ENCODE measurements at regions not wholly inside any gene's neighbourhood (a gene's known extent, or its start where the extent isn't known, plus 50 kb on each side); places are given as distances from the start of the nearest gene placed in this dataset.
"Not testable (repeated sequence)": the region's sequence is repeated elsewhere in the genome, so short reads cannot be mapped to it uniquely, and the experiment has no call there.

DNA sequence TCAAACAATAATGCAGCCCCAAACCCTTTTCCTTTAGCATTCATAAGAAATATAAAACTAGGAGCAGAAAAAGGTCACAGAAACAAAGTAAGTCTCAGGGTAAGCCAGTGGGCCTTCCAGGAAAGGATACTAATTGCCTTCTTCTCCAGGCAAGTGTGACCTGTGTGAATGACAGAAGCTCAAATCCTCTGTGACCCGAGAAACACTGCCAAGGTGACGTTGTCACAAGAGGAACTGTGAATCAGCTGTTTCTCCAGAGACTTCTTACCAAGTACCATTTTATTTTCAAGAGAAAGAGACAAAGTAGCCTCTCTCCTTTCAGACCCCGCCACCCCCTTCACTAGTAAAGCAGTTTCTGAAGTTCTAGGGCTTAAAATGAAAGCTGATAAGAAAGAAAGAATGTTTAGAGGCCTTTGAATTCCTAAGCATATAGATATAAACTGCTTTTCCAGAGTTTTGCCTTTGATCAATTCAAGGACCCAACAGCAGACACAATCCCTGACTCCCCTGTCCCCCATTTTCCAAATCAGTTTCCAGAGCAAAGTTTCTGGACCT lies 155.6 kb downstream of the NUF2 start:
- DNase-seq: no peak

DNA sequence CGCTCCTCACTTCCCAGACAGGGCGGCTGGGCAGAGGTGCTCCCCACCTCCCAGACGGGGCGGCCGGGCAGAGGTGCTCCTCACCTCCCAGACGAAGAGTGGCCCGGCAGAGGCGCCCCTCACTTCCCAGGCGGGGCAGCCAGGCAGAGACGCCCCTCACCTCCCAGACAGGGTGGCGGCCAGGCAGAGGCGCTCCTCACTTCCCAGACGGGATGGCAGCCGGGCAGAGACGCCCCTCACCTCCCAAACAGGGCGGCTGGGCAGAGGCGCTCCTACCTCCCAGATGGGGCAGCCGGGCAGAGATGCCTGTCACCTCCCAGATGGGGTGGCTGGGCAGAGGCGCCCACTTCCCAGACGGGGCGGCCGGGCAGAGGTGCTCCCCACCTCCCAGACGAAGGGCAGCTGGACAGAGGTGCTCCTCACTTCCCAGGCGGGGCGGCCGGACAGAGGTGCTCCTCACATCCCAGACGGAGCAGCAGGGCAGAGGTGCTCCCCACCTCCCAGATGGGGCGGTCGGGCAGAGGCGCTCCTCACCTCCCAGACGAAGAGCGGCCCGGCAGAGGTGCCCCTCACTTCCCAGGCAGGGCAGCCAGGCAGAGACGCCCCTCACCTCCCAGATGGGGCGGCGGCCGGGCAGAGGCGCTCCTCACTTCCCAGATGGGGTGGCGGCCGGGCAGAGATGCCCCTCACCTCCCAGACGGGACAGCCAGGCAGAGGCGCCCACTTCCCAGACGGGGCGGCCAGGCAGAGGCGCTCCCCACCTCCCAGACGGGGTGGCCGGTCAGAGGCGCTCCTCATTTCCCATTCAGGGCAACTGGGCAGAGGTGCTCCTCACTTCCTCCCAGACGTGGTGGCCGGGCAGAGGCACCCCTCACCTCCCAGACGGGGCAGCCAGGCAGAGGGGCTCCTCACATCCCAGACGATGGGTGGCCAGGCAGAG lies 176.9 kb downstream of the NUF2 start:
- DNase-seq: not testable (repeated sequence)

DNA sequence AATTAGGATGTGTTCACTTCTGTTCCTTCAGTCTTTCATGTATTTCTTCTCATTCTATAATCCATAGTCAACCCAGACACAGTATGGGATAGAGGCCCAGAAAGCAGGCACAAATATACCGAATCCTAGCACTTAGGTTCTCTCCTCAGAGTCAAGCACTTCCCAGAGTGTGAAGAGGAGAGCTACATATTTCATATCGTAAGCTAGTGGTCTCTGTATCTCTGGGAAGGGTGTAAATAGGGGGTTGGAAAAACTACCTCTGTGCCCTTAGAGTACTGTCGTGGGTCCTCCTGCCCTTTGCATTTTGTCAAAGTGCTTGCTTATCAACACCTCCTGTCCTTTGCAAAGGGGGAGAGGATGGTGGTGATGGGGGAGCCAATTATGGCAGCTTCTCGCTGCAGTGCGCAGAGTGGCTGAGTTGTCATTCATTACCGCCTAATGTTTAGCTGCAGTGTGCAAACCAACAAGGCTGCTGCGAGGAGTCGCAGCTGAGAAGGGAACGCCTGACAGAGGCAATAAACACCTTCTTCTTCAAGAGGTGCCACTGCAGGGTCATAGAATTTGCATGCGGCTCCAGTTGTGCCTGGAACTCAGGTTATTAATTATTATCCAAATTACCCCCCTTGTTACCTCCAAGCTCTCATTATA lies 182.7 kb downstream of the NUF2 start:
- peak; percentile 54 for DNase-seq

DNA sequence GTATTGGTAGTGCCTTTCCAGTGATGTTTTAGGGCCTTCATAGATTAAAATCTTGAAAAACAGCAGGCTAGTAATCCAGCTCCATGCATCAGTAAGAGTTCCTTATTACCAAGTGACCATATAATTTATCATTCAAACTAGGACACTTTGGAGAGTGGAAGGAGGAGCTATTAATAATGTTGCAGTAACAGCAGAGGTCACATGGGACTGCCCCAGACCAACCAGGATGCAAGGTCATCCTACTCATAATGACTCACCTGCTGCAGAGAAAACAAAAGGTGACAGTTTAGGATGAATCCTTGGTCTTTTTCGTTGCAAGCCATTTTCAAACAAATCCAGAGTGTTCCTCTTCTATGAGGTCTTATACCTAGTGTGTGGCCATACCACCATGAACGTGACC lies 187.4 kb downstream of the NUF2 start:
- DNase-seq: no peak

DNA sequence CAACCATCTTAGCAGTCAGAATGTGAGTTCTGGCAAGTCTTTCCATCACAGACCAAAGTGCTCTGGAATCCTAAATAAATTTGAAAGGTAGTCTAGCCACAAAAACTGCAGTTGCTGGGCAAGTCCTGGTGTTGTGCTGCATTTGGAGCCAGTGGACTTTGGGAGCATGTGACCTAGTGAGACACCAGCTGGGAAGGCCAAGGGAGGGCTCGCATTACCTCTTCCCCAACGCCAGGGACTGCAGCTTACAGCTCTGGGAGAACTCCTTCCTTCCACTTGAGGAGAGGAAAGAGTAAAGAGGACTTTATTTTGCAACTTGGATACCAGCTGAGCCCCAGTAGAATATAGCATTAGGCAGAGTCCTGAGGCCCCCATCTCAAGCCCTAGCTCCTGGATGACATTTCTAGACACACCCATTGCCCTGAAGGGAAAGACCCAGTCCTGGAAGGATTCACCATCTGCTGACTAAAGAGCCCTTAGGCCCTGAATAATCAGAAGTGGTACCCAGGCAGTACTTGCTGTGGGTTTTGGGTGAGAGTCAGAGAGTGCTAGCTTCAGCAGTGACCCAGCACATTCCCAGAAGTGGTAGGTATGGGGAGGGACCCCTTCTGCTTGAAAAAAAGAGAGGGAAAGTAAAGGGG lies 190.7 kb downstream of the NUF2 start:
- no peak for DNase-seq

DNA sequence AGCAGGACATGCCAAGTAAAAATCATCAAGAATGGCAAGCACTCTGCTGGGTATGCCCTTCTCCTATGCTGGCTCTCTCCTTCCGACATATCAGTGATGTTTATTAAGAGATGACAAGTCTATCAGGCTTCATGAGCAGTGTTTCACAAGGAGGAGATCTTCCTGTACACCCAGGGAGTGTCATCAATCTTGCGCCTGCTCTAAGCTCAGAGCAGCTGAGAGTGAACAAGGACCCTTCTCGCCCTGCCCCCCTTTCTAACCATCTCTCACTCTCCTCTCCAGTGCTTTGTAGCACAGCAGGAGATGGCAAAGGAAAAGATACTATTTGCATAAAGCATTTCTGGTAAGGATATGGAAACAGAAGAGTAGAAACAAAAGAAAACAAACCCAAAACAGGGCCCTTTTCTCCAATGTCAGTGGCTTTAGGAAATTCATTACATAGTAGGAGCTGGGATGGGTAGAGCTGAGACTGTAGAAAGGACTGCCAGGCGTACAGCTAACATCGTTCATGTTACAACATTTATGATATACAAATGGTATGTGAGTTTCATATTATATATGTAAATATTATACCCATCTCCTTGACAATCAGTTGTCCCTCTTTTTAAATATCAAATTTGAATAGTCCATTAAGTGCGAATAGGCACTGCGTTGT lies 201.7 kb downstream of the NUF2 start:
- no peak for DNase-seq

DNA sequence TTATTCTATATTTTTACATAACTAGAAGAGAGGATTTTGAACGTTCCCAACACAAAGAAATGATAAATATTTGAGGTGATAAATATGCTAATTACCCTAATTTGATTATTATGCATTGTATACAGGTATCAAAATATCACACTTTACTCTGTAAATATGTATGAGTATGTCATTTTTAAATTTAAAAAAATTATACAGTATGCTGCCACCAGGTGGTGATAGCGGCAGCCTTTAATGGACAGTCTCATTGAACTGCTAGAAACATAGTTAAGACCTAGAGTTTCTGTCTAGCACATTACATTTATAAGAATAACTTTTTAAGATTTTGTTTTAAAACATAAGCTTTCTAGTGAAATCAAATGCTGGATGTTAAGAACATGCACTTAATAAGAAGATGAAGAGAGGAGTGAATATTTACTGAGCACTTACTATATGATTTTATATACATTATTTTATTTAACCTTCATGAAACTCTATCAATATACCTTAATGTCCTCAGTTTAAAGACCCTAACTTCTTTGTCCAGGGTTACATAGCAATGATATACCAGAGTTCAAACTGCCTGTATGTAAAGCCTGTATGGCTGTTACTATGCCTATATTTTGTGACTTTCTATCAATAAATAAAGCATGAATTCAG lies 207.1 kb downstream of the NUF2 start:
- peak; percentile 32 for DNase-seq

DNA sequence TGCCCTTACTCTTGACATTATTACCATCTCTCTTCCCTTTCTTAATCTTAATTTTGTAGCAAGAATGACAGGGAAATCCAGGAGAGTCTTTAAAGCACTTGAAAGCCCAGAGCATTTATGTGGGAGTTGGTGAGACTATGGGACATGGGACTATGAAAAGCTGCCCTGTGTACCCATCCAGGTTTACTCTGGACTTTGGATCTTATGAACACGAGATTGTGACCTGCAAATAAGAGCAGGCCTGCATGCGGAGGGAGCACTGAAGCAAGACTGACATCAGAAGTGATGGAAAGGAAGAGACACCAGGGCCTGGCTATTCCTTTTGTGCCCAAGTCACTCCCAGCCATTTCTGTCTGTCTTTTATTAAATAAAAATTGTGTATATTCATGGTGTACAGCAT lies 209.6 kb downstream of the NUF2 start:
- no peak for DNase-seq

DNA sequence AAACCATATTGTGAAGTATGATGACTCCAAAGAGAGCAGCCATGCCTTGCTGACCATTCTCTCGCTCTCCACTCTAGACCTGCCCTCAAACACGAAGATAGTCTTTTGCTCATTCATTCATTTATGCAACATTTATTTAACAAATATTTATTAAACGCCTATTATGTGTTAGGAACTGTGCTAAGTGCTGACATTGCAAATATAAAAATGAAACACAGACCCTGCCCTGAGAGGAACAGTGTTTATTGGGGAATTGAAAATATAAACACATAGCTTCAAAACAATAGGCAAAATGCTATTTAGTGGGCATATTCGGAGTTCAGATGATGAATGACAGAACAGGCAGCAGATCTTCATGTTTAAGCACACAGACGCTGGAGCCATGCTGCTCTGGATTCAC lies 213.6 kb downstream of the NUF2 start:
- no peak for DNase-seq

DNA sequence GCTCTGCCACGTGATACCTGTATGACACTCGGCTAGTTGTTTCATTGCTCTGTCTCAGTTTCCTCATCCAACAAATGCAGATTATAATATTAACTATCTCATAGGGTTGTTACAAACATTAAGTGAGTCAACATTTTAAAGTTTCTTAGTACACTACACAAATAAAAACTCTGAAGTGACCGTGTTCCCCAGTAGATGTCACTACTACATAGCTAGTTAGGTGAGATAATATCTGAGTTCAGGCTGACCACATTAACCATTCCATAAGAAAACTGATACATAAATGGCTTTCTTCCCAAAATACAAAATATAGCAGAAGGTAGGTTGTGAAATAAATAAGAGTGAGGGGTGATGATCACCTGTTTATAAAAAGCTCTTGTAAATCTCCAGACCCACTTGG lies 214.1 kb downstream of the NUF2 start:
- peak; percentile 55 for DNase-seq

DNA sequence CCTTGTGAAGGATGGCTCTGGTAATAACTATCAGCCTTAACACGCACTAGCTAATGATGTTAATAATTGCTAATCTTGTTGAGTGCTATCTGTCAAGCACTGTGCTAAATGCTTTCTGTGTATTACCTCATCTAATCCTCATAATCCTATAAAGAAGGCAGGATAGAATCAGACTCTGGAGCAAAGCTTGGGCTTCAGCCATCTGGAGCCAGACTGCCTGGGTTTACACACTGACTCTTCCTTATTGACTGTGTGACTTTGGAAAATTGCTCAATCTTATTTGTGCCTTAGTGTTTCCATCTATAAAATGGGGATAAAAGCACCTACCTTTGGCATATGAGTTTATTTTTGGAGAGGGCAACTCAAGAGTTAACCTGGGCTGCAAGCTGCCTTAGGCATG lies 216.1 kb downstream of the NUF2 start:
- no peak for DNase-seq

DNA sequence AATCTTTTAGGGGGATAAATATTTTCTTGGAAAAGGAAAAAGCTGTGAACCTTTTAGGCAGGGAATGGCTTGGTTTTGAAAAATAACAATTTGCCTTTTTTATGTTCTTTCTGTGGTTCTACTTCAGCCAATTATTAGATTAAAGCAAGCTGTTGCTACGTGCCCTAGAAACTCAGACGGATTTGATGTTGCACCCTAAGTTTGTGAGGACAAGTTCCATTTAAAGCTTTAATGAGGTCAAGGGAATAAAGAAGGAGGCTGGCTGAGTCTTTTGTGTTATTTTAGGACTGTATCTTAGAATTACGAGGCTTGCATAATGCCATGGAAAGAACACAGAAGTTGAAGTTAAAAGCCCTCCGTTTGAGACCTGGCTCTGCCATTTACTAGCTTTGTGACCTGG lies 216.9 kb downstream of the NUF2 start:
- DNase-seq: peak; percentile 29

DNA sequence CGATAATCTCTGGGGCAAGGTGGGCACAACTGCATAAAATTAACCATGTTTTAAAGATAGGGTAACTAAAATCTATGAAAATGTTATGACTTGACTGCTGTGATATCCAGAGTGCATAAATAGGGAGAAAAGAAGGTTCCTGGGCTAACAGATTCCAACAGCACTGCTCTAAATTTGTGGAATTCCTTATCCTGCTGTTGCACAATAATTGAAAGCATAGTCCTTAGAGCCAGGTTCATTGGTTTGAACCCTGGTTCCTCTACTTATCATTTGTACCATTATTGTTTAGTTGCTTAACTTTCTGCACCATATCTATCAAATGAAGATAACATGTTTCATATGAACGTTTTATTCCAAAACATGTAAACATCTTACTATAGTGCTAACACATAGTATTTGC lies 219.0 kb downstream of the NUF2 start:
- DNase-seq: no peak

DNA sequence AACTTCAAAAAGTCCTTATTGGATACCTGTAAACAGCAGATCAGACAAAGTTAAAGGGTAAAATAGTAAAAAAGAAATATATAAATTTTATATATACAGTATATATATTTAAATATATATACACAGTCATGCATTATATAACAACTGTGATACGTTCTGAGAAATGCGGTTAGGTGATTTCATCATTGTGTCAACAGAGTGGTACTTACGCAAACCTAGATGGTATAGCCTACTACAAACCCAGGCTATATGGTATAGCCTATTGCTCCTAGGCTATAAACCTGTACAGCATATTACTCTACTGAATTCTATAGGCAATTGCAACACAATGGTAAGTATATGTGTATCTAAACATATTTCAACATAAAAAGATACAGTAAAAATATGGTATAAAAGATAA lies 222.7 kb downstream of the NUF2 start:
- DNase-seq: no peak

DNA sequence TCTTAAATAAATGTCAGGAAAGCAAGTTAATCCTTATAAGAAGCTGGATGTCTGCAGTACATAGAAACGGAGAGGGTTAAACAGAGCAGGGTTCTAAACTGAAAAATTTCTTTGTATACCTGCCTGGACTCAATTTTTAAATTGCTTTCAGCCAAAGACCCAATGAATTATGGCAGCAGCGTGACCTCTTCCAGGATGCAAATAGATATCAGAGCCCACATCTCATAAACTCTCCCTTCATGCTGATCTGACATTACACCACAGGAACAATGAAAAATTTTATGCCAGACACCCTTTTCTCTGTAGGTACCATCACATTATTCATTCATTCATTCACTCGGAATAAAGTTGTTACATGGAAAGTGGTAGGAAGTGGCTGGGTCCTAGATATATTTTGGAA lies 236.4 kb downstream of the NUF2 start:
- no peak for DNase-seq

DNA sequence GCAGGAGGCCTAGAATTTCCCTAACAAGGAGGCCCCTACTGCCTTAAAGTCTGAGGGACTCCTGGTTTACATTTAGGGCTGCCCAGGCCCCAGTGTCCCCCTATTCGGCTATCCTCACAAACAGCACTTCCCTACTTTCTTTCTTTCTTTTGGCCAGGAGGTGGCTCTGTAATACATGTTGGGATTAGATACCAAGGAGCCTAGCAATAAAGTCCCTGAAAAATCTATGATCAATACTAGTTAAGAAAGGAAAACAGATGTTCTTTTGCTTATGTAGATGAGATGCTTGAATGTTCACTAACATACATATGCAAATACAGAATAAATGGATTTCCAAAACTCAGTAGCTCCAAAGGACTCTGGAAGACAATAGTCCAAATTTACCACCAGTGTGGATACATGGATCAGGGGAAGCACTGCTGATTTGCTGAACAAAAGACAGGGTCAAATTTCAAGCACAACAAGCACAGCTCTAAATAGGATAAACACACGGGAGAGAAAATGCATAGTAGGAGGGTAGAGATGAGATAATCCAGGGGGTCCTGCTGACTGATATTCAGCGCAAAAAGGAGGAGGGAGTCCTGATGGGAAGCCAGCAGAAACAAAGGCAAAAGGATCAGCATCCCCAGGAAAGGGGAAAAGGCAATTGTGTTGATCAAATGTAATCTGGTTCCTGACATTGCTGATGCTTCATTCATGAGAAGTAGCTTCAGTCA lies 240.0 kb downstream of the NUF2 start:
- DNase-seq: peak; percentile 24

DNA sequence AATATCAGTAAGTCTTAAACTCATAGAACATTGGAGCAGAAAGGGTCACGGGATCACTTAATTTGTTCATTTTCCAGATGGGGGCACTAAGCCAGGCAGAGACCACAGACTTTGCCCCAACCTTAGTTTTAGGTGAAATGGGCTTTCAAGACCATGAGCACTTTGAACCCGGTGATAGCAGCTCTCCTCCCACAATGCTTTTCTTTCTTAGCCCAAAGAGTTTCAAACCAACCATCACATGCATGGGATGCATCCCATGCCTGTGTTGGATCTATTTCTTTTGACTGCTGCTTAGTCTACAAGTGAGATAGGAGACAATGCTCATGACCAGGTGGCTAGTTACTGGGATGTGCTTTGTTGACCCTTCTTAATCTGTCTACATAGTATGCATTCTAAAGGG lies 240.6 kb downstream of the NUF2 start:
- no peak for DNase-seq

DNA sequence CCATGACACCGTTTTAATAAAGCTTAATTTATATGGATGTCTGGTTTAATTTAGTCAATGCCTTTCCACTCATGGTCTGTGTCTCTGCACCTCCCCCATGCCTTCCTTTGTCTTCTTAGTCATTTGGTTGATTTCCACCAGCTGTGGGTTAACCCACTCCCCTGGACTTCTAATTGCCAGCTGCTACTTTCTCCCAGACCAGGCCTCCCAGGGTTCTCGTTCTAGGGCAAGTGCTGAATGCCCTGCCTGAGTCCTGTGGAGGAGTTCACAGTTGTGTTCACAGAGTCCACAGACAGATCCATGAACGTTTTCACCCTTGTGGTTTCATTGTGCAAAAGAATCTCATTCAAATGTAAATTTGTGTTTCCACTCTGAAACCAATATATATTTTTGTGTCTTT lies 243.4 kb downstream of the NUF2 start:
- DNase-seq: no peak

DNA sequence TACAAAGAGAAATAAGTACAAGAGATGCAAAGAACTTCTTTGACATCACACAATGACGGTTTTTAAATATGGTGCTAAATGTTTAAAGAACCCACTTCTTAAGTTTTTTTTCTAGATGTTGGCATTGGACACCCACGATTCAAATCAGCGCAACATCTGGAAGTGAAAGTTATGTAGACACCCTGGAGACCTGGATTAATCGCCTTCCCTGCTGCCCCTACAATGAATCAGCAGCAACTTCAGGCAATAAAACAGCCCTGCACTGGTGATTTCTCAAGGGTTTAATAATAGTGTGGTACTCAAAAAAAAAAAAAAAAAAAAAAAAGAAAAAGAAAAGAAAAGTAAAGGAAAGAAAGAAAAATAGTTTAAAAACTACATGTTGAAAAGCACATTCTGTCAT lies 248.3 kb downstream of the NUF2 start:
- no peak for DNase-seq

DNA sequence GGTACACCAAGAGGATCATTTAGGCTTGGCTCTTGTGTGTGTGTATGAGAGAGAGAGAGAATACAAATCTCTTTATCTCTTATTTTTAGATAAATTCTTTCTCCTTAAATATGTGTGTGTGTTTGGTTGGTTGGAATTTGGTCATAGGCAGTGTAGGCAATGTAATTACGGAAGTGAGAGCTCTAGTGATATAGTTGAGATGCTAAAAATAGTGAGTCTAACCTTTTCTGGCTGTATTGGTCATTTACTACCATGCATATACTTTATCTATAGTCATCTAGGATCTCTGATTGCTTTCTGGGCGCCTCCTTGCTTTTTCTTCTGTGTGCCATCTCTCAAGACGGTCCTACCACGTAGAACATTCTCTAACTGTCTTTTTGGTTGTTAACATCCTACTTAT lies 250.2 kb downstream of the NUF2 start:
- no peak for DNase-seq

DNA sequence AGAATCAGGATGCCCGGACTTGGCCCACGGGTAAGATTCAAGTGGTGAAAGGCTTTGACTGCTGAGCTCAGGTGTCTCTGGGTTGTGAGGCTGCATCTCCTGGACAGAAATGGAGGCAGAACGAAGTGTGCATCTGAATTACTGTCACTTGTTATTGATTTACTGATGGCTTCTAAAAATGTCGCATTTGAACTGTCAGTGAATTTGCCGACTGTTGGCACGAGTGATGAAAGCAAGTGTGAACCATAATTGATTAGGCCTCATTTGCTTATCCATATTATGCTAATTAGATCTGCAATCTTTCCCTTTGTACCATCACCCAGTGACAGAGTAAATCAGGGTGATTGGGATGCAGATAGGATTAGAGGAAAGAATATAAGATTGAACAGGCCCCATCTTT lies 252.4 kb downstream of the NUF2 start:
- DNase-seq: no peak

DNA sequence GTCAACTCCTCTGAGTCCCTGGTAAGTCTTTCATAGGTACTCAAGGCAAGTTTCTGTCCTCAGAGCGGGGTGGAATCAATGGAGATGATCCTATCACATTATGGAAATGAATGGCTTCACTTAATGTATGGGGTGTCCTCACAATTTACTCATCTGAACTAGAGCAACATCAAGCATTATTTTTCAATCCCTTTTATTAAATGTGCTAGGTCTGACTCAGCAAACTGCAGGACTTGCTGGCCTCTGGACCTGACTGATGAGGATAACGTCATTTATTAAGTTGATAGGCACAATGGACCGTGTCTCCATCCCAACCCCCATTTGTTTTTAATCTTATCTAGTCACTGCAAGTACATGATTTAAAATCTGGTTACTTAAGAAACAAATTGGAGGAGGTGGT lies 259.2 kb downstream of the NUF2 start:
- DNase-seq: no peak

Measured in NCI-H2227 treated with DMSO at 0.1 percent for 48 hours (cell line).